ENCODE measurements at regions not wholly inside any gene's neighbourhood (a gene's known extent, or its start where the extent isn't known, plus 50 kb on each side); places are given as distances from the start of the nearest gene placed in this dataset.

DNA sequence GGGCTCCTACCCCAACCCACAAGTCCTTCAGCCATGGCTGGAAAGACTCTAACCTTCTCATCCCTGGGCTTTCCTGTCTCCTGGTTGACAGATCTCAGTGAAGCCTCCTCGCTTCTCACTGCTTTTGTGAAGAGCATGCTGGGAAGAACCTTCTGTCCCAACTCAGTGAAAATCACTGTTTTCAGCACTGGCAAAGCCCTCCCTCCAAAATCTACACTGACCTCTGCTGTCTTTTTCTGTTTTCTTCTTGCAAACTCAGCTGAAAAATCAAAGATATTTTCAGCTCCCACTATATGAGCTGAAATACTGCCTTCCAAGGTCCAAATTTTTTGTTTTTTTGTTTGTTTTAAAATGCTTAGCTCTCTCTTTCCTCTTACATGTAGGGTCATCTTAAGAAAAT lies 266.3 kb upstream of the AGAP1 start:
- TF ChIP-seq, protein P1, sequence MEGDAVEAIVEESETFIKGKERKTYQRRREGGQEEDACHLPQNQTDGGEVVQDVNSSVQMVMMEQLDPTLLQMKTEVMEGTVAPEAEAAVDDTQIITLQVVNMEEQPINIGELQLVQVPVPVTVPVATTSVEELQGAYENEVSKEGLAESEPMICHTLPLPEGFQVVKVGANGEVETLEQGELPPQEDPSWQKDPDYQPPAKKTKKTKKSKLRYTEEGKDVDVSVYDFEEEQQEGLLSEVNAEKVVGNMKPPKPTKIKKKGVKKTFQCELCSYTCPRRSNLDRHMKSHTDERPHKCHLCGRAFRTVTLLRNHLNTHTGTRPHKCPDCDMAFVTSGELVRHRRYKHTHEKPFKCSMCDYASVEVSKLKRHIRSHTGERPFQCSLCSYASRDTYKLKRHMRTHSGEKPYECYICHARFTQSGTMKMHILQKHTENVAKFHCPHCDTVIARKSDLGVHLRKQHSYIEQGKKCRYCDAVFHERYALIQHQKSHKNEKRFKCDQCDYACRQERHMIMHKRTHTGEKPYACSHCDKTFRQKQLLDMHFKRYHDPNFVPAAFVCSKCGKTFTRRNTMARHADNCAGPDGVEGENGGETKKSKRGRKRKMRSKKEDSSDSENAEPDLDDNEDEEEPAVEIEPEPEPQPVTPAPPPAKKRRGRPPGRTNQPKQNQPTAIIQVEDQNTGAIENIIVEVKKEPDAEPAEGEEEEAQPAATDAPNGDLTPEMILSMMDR (conservative IDR thresholded peaks at IDR 0.05 in 1 of 2, IDR thresholded peaks at IDR 0.05 in 1 of 2; ENCODE audit: extremely low read depth in 1 of 2, insufficient read depth in 1 of 2, low read depth in 1 of 2, low read length in 2 of 2), result no peak
- no peak for TF ChIP-seq EZH2 (IDR thresholded peaks at IDR 0.05; ENCODE audit: borderline replicate concordance, low read length)
